ENCODE measurements at regions not wholly inside any gene's neighbourhood (a gene's known extent, or its start where the extent isn't known, plus 50 kb on each side); places are given as distances from the start of the nearest gene placed in this dataset.

DNA sequence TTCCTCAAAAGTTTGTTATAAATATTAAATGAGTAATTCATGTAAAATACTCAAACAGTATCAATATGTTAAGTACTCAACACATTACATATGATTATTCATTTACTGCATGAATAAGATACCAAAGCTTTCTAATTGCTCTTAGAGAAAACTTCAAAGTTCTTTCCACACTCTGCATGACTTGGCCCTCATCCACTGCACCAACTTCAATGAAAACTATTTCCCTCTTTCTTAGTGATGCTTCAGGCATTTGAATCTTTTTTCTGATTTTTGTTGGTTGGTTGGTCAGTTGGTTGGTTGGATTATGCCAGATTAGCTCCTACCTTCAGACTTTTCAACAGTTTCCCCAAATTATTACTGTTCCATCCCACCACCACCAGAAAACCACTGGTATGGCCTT is 314.7 kb upstream of the RGMB start:
- H3K36me3 ChIP-seq (ENCODE audit: insufficient read depth, low read length), result no peaks in the 10 kb centered on the region
- peak overlapping the region; percentile 39 for H3K27ac ChIP-seq (ENCODE audit: low read depth, low read length)
- H3K79me2 ChIP-seq (ENCODE audit: control insufficient read depth, insufficient read depth, low read length, unreplicated experiment), result no peaks in the 10 kb centered on the region
- no peak overlapping the region for H3K4me3 ChIP-seq (ENCODE audit: low read depth, low read length)
- H3K4me1 ChIP-seq (ENCODE audit: control insufficient read depth, insufficient read depth, low read length, unreplicated experiment), result peaks cover 34% of the 10 kb centered on the region
- no peak overlapping the region for H2AFZ ChIP-seq (ENCODE audit: low read length, unreplicated experiment)
- H3K27me3 ChIP-seq (ENCODE audit: insufficient read depth, low read length), result no peaks in the 10 kb centered on the region

DNA sequence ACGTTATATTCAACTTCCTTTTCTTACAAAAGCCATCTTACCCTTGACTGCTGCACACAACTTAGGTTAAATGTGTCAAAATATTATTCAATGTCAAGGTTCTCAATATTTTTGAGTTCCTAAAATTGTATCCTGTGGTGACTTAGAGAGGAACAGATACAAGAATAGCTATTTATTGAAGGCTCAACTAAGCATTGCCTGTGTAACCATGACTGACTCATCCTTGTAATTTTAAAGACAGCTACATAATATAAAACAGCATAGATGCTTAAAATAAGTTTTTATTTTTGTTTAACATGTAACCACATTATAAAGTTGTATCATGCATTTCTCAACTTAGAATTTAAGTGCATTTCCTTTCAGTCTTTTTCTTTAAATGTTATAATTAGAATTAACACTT is 312.9 kb upstream of the RGMB start:
- Histone ChIP-seq H3K4me1 (ENCODE audit: control insufficient read depth, insufficient read depth, low read length, unreplicated experiment) (peaks cover 35% of the 10 kb centered on the region), H2AFZ (ENCODE audit: low read length, unreplicated experiment) (no peak overlapping the region), H3K36me3 (ENCODE audit: insufficient read depth, low read length) (no peaks in the 10 kb centered on the region), H3K4me3 (ENCODE audit: low read depth, low read length) (no peak overlapping the region), H3K27ac (ENCODE audit: low read depth, low read length) (no peak overlapping the region), H3K27me3 (ENCODE audit: insufficient read depth, low read length) (no peaks in the 10 kb centered on the region), H3K79me2 (ENCODE audit: control insufficient read depth, insufficient read depth, low read length, unreplicated experiment) (no peaks in the 10 kb centered on the region)

DNA sequence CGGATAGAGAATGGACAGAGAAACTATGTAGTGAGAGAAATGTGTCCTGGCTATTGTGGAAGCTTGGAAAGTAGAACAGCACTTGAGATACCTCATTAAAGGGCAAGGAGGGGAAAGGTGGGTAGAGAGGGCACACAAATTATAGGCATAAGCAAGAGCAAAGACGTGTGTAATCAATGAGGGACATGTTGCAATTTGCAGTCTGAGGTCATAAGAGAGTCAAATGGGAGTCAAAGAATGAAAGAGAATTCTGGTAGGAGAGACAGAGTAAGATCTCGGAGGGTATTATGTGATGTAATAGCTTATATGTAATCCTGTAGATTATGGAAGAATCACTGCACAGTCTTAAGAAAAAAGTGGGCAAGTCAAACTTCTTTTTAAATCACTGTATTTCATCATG is 312.0 kb upstream of the RGMB start:
- Histone ChIP-seq H3K36me3 (ENCODE audit: insufficient read depth, low read length) (no peaks in the 10 kb centered on the region), H3K4me3 (ENCODE audit: low read depth, low read length) (no peak overlapping the region), H3K27ac (ENCODE audit: low read depth, low read length) (no peak overlapping the region), H3K4me1 (ENCODE audit: control insufficient read depth, insufficient read depth, low read length, unreplicated experiment) (peaks cover 29% of the 10 kb centered on the region), H3K27me3 (ENCODE audit: insufficient read depth, low read length) (no peaks in the 10 kb centered on the region), H2AFZ (ENCODE audit: low read length, unreplicated experiment) (no peak overlapping the region), H3K79me2 (ENCODE audit: control insufficient read depth, insufficient read depth, low read length, unreplicated experiment) (no peaks in the 10 kb centered on the region)

DNA sequence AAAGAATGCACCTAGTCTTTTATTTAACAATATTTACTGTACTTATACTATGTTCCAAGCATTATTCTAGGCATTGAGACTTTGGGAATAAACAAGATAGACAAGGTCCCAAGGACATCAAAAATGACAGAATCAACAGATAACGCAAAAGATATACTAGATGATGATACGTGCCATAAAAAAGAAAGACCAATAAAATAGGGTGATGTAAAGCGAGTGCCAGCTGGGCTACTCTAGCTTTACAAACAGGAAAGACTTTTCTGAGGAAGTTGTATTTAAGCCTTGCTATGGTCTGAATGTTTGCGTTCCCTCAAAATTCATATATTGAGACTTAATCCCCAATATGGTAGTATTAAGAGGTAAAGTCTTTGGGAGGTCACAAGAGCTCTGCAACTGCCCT is 310.2 kb upstream of the RGMB start:
- H3K27me3 ChIP-seq (ENCODE audit: insufficient read depth, low read length), result no peaks in the 10 kb centered on the region
- no peaks in the 10 kb centered on the region for H3K36me3 ChIP-seq (ENCODE audit: insufficient read depth, low read length)
- H2AFZ ChIP-seq (ENCODE audit: low read length, unreplicated experiment), result no peak overlapping the region
- no peak overlapping the region for H3K27ac ChIP-seq (ENCODE audit: low read depth, low read length)
- H3K79me2 ChIP-seq (ENCODE audit: control insufficient read depth, insufficient read depth, low read length, unreplicated experiment), result no peaks in the 10 kb centered on the region
- H3K4me3 ChIP-seq (ENCODE audit: low read depth, low read length), result no peak overlapping the region
- H3K4me1 ChIP-seq (ENCODE audit: control insufficient read depth, insufficient read depth, low read length, unreplicated experiment), result peaks cover 35% of the 10 kb centered on the region

DNA sequence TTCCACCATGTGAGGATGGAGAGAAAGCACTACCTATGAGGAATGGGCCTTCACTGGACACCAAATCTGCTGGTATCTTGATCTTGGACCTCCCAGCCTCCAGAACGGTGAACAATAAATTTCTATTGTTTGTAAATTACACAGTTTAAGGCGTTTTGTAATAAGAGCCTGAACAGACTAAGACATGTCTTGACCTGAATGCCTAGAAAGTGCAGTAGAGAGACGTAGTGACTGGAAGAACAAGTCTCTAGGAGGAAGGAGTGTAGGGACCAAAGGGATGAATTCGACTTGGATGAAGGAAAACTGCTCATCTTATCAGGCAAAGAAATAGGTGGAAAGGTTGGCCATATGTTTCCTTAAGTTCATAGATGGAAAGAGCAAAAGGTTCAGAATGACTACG is 309.8 kb upstream of the RGMB start:
- no peak overlapping the region for H2AFZ ChIP-seq (ENCODE audit: low read length, unreplicated experiment)
- no peaks in the 10 kb centered on the region for H3K79me2 ChIP-seq (ENCODE audit: control insufficient read depth, insufficient read depth, low read length, unreplicated experiment)
- peaks cover 34% of the 10 kb centered on the region for H3K4me1 ChIP-seq (ENCODE audit: control insufficient read depth, insufficient read depth, low read length, unreplicated experiment)
- no peaks in the 10 kb centered on the region for H3K36me3 ChIP-seq (ENCODE audit: insufficient read depth, low read length)
- H3K27me3 ChIP-seq (ENCODE audit: insufficient read depth, low read length), result no peaks in the 10 kb centered on the region
- no peak overlapping the region for H3K27ac ChIP-seq (ENCODE audit: low read depth, low read length)
- H3K4me3 ChIP-seq (ENCODE audit: low read depth, low read length), result no peak overlapping the region

DNA sequence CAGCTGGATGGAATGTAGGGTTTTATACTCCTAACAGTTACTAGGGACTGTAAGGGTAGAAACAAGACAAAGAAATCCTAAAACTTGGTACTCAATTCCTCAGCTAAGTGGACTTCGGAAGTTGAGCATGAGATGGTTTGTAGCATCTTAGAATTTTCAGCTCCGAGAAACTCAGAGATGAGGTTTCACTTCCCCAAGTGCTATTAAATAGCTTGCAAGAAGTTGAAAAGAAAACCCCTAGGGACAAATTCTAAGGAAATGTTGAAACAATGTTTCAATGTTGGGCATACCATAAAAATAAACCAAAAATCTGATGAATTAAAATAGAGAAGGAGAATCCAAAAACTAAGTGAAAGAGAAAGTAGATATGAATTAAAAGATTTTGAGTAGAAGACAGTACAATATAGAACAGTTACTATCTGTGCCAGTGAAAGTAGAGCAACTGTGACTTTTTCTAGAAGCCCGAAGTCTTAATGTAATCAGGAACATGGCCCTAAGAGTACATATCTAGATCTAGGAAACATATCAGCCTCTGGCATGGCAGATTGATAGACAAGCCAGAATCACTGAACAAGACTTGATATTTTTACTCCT is 308.6 kb upstream of the RGMB start:
- Histone ChIP-seq H2AFZ (ENCODE audit: low read length, unreplicated experiment) (peak overlapping the region; percentile 82), H3K4me3 (ENCODE audit: low read depth, low read length) (peak overlapping the region; percentile 34), H3K27ac (ENCODE audit: low read depth, low read length) (peak overlapping the region; percentile 69), H3K79me2 (ENCODE audit: control insufficient read depth, insufficient read depth, low read length, unreplicated experiment) (no peaks in the 10 kb centered on the region), H3K27me3 (ENCODE audit: insufficient read depth, low read length) (no peaks in the 10 kb centered on the region), H3K36me3 (ENCODE audit: insufficient read depth, low read length) (no peaks in the 10 kb centered on the region), H3K4me1 (ENCODE audit: control insufficient read depth, insufficient read depth, low read length, unreplicated experiment) (peaks cover 35% of the 10 kb centered on the region)

DNA sequence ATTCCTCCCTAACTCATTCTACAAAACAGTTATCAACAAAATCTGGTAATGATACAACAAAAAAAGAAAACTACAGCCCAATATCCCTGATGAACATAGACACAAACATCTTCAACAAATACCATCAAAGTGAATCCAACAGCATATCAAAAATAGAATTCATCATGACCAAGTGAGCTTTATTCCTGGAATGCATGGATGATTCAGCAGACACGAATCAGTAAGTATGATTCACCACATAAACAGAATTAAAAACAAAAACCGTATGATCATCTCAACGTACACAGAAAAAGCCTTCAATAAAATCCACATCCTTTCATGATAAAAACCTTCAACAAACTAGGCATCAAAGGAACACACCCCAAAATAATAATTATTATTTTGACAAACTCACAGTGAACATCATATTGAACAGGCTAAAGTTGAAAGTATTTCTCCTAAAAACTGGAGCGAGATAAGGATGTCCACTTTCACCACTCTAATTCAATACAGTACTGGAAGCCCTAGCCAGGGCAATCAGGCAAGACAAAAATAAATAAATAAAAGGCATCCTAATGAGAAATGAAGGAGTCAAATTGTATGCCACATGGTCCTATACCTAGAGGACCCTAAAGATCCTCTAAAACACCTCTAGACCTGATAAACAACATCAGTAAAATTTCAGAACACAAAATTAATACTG is 305.1 kb upstream of the RGMB start:
- Histone ChIP-seq H3K79me2 (ENCODE audit: control insufficient read depth, insufficient read depth, low read length, unreplicated experiment) (no peaks in the 10 kb centered on the region), H2AFZ (ENCODE audit: low read length, unreplicated experiment) (no peak overlapping the region), H3K27ac (ENCODE audit: low read depth, low read length) (peak overlapping the region; percentile 86), H3K4me3 (ENCODE audit: low read depth, low read length) (peak overlapping the region; percentile 47), H3K27me3 (ENCODE audit: insufficient read depth, low read length) (no peaks in the 10 kb centered on the region), H3K36me3 (ENCODE audit: insufficient read depth, low read length) (no peaks in the 10 kb centered on the region), H3K4me1 (ENCODE audit: control insufficient read depth, insufficient read depth, low read length, unreplicated experiment) (peaks cover 35% of the 10 kb centered on the region)

DNA sequence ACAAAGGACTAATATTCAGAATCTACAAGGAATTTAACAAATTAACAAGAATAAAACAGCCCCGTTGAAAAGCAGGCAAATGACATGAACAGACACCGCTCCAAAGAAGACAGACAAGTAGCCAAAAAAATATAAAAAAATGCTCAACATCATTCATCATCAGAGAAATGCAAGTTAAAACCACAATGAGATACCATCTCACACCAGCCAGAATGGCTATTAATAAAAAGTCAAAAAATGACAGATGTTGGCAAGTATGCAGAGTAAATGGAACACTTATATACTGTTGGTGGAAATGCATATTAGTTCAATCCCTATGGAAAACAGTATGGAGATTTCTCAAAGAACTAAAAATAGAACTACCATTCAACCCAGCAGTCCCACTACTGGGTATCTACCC is 302.7 kb upstream of the RGMB start:
- H3K27me3 ChIP-seq (ENCODE audit: insufficient read depth, low read length), result no peaks in the 10 kb centered on the region
- H3K36me3 ChIP-seq (ENCODE audit: insufficient read depth, low read length), result no peaks in the 10 kb centered on the region
- no peak overlapping the region for H3K4me3 ChIP-seq (ENCODE audit: low read depth, low read length)
- H3K27ac ChIP-seq (ENCODE audit: low read depth, low read length), result no peak overlapping the region
- no peaks in the 10 kb centered on the region for H3K79me2 ChIP-seq (ENCODE audit: control insufficient read depth, insufficient read depth, low read length, unreplicated experiment)
- H3K4me1 ChIP-seq (ENCODE audit: control insufficient read depth, insufficient read depth, low read length, unreplicated experiment), result peaks cover 18% of the 10 kb centered on the region
- no peak overlapping the region for H2AFZ ChIP-seq (ENCODE audit: low read length, unreplicated experiment)

DNA sequence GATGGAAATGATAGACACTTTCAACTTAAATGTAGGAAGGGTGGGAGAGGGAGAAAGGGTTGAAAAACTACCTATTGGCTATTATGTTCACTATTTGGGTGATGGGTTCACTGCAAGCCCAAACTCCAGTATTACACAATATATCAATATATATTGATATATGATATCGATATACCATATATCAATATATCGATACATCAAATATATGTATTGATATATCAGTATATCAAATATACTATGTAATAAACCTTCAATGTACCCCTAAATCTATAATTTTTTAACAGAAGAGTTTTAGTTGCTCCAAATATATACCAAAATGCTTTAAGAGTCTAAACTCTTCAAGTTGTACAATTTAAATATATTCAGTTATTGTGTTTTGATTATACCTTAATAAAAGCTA is 302.0 kb upstream of the RGMB start:
- no peaks in the 10 kb centered on the region for H3K36me3 ChIP-seq (ENCODE audit: insufficient read depth, low read length)
- no peak overlapping the region for H2AFZ ChIP-seq (ENCODE audit: low read length, unreplicated experiment)
- H3K4me1 ChIP-seq (ENCODE audit: control insufficient read depth, insufficient read depth, low read length, unreplicated experiment), result peaks cover 25% of the 10 kb centered on the region
- H3K27ac ChIP-seq (ENCODE audit: low read depth, low read length), result no peak overlapping the region
- H3K27me3 ChIP-seq (ENCODE audit: insufficient read depth, low read length), result no peaks in the 10 kb centered on the region
- H3K79me2 ChIP-seq (ENCODE audit: control insufficient read depth, insufficient read depth, low read length, unreplicated experiment), result no peaks in the 10 kb centered on the region
- no peak overlapping the region for H3K4me3 ChIP-seq (ENCODE audit: low read depth, low read length)

DNA sequence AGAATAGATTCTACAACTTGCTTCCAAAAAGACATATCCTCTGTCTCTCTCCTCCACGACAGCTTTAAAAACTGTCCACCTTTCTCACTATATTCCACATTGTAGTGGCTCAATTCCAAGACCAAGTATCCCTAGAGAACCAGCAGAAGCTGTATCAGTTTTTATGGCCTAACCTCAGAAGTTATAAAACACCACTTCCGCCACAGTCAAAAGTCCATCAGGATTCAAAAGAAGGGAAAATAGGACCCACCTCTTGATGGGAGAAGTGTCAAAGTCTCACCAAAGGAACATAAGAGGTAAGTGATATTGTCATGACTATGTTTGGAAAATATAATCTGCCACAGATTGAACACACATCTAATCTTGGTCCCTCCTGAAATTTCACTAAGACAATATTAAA is 299.2 kb upstream of the RGMB start:
- H3K27me3 ChIP-seq (ENCODE audit: insufficient read depth, low read length), result no peaks in the 10 kb centered on the region
- no peaks in the 10 kb centered on the region for H3K79me2 ChIP-seq (ENCODE audit: control insufficient read depth, insufficient read depth, low read length, unreplicated experiment)
- H3K27ac ChIP-seq (ENCODE audit: low read depth, low read length), result no peak overlapping the region
- H3K36me3 ChIP-seq (ENCODE audit: insufficient read depth, low read length), result no peaks in the 10 kb centered on the region
- H3K4me3 ChIP-seq (ENCODE audit: low read depth, low read length), result no peak overlapping the region
- no peak overlapping the region for H2AFZ ChIP-seq (ENCODE audit: low read length, unreplicated experiment)
- peaks cover 10% of the 10 kb centered on the region for H3K4me1 ChIP-seq (ENCODE audit: control insufficient read depth, insufficient read depth, low read length, unreplicated experiment)

DNA sequence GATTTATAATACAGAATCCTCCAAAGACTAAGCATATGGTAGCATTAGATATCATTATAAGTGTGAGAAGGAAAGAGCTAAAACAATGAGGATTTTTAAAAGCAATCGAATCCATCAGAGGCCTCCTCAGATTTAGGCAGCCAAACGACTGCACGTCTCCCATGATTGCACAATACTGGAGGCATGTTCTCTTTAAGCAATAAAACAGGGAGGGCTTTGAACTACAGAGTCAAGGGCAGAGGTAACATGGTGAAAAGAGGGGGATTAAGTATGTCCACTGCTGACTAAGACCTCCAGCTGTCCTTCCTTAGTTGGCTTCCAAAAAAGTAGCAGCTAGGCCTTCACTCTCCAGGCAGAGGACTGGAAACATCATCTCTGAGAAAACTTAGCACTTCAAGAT is 298.7 kb upstream of the RGMB start:
- no peak overlapping the region for H3K4me3 ChIP-seq (ENCODE audit: low read depth, low read length)
- no peaks in the 10 kb centered on the region for H3K79me2 ChIP-seq (ENCODE audit: control insufficient read depth, insufficient read depth, low read length, unreplicated experiment)
- H3K27ac ChIP-seq (ENCODE audit: low read depth, low read length), result no peak overlapping the region
- H3K4me1 ChIP-seq (ENCODE audit: control insufficient read depth, insufficient read depth, low read length, unreplicated experiment), result peaks cover 10% of the 10 kb centered on the region
- no peaks in the 10 kb centered on the region for H3K27me3 ChIP-seq (ENCODE audit: insufficient read depth, low read length)
- no peak overlapping the region for H2AFZ ChIP-seq (ENCODE audit: low read length, unreplicated experiment)
- H3K36me3 ChIP-seq (ENCODE audit: insufficient read depth, low read length), result no peaks in the 10 kb centered on the region

Data from ACC112 (cell line).